ENCODE measurements at regions not wholly inside any gene's neighbourhood (a gene's known extent, or its start where the extent isn't known, plus 50 kb on each side); places are given as distances from the start of the nearest gene placed in this dataset.

DNA sequence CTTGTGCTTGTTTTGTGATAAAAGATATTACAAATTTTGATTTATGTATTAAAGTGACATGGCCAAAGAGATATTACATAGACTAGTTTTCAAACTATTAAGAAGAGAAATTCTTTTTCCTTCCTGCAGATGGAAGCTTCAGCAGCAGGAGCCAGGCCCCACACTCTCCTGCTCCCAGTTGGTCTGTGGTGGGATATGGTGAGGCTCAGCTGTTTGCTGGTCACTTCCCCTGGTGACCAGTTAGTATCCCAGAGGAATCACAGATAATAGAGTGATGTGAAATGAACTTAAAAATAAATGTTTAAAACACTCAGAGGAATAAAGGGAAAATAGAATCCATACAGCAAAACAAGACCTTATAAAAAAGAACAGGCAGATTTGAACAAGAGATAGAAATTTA, 154.7 kb downstream of the KTN1 start:
- no peak for DNase-seq (ENCODE audit: low read depth in 2 of 2)

DNA sequence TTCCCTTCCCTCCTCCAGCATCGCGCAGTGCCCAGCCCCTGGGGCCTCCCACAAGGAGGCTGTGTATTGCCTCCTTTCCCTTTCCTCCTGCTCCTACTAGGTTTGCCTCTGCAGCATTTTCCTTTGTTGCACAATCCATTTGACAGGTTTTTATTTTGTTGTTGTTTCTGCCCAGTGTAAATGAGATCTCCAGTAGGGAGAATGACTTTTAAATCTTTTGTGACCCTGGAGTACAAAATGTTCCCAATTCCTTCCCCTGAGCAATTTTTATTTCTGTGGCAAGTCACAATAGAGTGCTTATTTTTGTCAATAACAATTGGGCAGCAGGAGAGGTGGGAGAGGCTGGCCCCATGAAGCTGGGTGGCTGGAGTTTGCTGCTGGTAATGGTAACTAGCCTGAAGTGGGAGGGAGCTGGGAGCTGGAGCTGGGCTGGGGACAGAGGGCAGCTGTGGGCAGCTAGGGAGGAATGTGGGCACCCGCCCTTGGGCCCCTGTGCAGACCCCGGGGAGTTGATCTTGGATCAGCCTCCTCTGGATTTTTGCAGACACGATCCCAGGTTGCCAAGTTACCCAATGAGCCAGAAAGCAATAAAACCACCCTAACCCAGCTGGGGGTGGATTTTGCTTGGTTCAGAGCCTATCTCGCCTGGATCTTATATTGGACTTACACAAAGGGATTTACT, 160.1 kb downstream of the KTN1 start:
- DNase-seq (ENCODE audit: low read depth in 2 of 2): no peak

DNA sequence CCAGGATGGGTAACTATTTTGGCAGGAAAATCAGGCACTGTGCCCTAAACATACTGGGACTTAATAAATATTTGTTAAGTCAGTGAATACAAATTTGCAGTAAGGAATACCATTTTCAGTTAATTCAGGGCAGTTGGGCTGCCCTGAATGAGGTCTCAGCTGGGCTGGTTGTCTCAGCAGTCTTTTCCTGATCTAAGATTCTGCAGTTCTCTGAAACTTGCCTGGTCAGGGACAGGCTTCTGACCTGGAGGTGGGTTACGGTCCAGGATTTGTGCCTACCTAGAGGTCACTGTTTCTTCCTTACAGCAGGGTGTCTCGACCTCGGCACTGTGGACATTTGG, 160.6 kb downstream of the KTN1 start:
- DNase-seq (ENCODE audit: low read depth in 2 of 2): no peak

DNA sequence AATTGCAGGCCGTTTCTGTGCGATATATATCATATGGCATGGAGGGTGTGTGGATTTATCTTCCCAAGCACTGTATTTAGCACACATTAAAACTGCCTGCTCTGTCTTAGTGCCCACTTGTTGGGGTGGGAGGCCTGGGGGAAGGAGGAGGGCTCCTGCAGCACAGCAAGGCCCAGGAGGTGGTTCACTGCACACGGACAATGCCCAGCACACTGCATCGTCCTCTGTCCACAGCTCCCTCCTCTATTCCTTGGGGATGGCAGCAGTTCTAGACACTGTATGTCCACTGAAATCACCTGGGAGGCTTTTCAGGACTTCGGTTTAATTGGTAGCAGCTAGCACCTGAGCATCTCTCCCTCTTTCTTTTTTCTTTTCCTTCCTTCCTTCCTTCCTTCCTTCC, 161.2 kb downstream of the KTN1 start:
- DNase-seq (ENCODE audit: low read depth in 2 of 2): no peak

DNA sequence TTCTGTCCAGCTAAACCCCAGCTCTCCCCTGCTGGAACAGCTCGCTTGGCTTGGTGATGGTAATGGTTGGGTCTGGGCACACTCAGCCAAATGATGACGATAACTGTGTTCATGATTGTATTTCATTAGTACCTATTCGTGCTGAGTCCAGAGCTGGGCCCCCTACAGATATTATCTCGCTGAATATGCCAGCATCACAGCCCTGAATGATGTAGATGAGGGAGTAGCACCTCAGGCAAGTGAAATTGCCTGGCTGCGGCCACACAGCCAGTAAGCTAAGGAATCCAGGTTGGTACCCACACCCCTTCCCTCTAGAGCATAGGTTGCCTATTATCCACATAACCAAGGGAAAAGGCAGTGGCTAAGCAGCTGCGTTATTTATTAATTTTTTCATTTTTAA, 163.5 kb downstream of the KTN1 start:
- DNase-seq (ENCODE audit: low read depth in 2 of 2): no peak

DNA sequence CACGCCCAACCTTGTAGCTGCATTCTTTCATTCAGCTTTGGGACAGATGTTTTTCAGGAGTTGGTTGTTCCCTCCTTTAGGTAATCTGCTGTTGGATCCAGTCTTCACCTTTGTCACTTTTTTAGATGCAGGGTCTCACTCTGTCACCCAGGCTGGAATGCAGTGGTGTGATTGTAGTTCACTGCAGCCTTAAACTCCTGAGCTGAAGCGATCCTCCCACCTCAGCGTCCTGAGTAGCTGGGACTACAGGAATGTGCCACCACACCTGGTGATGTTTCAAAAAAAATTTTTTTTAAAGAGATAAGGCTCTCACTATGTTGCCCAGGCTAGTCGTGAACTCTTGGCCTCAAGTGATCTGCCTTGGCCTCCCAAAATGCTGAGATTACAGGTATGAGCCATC, 164.3 kb downstream of the KTN1 start:
- DNase-seq (ENCODE audit: low read depth in 2 of 2): no peak

DNA sequence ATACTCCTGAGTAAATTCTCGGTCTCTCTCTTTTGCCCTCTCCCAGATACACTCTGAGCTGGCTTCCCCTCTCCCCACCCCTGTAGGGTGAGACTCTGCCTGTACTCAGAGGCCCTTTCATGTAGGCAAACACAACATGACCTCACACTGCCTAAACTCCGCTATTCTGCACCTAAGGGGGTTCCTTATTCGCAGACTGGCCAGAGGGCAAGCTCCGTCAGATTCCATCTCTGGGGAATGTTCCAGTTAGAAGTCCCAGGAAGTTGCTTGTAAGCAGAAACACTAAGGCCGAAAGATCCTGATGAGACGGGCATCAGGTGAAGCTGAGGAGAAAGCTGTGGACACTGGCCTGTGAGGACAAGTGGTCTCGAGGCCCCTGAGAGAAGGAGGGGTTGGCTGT, 165.9 kb downstream of the KTN1 start:
- no peak for DNase-seq (ENCODE audit: low read depth in 2 of 2)

DNA sequence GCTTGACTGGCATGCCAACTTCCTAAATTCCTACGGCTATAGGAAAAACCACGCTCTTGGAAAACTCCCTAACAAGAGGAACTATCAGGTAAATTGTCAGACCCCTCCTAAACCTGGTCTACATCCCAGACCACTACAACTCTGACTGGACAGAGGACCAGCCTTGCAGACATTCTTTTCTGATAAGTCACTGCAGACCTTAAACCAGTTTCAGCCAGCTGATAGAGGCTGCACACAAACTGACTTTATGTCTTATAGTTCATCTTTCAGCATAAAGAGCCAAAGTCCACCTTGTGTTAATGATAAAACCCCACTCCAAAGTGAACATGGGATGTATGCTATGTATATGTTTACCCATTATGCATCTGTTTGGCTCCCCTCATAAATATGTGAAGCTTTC, 166.6 kb downstream of the KTN1 start:
- no peak for DNase-seq (ENCODE audit: low read depth in 2 of 2)

DNA sequence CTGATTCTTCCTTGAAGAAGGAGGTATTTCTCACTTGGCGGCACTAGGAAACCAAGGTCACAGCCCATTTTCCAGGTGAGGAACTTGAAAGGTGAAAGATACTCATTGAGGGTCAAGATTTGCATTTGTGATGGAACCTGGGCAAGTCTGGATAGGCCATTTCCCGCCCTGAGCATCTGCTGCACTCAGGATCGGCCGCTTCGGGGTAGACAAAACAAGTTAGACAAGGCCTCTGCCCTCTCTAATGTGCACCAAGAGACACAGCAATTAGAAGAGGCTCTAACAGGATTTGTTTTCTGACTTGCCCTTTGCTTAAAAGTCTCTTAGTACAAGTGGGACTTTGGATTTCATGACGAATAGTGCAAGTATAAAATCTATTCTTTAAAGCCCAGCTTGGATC, 167.2 kb downstream of the KTN1 start:
- no peak for DNase-seq (ENCODE audit: low read depth in 2 of 2)

DNA sequence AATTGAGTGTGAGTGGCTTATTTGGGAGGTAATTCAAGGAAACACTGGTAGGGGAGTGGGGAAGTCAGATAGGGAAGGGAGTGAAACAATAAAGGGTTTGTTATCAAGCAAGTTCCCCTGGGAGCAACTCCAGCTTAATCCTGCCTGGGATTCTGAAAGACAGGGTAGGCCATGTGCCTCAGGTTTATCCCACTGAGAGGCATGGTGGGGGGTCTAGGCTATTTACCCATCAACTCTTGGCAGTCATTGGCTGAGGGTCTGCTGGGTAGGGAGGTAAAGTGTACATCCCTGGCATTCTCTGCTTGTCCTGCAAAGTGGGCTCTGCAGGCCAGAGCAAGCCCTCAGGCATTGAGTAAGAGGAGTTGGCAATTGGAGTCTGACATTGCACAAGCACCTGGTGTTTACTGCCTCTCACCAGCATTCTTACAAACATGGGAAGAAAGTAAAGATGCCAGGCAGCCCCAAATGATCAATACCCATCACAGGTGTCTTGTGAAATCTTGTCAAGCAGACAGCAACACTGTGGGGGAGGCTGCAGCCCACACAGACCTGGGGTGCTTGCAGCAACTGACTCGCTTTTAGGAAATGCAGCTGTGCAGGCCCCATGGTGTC, 169.3 kb downstream of the KTN1 start:
- DNase-seq (ENCODE audit: low read depth in 2 of 2): no peak

DNA sequence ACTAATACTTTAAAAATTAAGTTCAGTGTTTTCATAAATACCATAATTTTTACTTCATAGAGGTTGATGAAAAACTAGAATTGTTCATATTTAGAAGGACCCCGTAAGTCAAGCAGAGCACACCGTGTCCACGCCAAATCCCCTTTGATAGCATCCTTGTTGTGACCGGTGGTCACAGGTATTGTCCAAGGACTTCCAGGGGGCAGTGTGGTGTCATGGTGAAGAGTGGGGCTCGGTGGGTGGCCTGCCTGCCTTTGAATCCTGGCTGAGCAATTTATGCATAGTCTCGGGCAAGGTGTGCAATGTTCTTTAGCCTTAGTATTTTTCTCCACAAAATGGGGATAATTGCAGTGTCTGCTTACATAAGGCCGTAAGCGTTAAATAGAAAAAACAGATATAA, 169.9 kb downstream of the KTN1 start:
- no peak for DNase-seq (ENCODE audit: low read depth in 2 of 2)

DNA sequence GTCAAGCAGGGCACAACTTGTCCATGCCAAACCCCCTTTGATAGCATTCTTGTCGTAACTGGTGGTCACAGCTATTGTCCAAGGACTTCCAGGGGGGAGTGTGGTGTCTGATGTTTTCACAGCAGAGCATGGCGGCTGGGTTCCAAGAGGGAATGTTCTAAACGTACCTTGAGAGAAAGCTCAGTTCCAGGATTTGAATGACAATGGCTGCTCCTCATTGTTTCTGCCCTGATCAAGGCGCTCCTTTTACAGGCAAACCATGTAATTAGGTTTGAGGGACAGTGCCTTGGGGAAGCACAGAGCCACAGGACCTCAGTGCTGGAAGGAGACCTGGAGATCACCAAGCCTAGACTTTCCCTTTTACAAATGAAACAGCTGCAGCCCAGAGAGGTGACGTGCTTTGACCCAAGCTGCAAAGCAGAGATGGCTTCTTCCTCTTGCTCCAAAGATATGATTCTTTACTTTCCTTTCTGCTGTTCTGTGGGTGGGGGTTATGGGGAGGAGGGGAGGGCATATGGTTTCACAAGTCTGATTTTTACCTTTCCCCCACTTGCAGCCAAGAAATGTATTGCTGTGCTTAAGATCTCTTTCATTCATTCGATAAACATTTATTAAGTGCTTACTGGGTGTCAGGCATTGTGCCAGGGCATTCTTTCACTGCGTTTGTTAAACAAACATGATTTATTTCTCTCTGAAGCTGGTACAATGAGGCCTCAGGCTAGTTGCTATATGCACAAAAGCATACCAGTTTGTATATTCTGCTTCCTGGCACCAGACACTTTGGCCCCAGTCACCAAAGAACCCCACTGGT, 172.8 kb downstream of the KTN1 start:
- DNase-seq (ENCODE audit: low read depth in 2 of 2): peak; percentile 47 to 91

DNA sequence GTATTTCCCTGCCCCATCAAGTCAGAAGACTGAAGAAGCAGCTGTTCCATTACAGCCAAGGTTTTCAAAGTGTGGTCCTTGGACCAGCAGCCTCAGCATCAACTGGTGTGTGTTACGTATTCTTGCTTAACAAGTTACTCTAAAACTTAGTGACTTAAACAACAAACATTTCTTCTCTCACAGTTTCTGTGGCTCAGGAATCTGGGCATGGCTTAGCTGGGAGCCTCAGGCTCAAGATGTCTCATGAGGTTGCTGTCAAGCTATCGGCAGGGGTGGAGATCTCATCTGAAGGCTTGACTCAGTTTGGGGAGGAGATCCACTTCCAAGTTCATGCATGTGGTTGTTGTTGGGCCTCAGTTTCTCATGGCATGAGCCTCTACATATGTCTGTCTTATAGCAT, 174.5 kb downstream of the KTN1 start:
- no peak for DNase-seq (ENCODE audit: low read depth in 2 of 2)

DNA sequence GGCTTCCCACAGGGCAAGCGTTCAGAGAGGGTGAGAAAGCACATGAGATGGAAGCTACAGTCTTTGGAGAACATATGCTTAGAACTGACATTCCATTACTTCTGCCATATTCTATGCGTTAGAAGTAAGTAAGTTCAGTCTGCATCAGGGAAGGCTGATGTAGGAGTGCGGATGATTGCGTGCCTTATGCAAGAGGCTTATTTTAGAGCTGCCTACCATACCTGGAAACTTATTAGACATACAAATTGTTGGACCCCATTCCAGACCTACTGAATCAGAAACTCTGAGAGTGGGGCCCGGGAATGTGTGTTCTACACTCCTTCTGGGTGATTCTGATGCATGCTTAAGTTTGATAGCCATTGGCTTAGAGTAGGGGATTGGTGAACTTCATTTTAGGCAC, 174.9 kb downstream of the KTN1 start:
- DNase-seq (ENCODE audit: low read depth in 2 of 2): no peak

DNA sequence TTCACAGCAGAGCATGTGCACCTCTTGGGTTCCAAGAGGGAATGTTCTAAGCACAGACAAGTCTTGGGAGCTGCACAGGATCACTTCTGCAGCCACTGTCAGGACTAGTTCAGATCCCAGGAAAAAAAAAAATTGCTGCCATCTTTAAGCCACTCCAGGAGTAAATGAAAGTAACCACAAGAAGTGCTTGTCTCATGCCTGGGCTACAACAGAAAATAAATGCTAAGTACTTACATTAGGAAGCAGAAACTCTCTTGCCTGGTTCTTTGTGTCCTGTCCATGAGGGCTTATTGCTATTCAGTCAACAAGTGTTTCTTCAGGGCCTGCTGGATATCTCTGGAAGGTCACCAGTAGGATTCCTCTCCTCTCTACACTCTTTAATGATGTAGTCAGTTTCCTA, 176.1 kb downstream of the KTN1 start:
- DNase-seq (ENCODE audit: low read depth in 2 of 2): no peak

DNA sequence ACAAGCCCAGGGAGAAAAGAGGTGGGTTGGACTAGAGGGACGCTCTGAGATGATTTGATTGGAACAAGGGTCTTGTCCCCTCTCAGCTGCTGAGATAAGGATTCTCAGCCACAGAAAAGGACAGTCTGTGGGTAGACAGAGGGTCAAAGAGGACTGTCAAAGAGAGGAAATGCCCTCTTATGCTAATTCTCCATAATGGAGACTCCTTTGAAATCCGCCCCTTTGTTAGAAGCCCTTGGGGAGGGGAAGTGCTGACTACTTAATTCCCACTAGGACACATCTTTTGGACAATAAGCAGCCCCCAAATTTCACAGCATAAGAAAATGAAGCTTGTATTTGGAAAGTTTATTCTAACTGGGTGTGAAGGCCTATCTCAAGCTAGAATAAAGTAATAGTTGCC, 176.6 kb downstream of the KTN1 start:
- no peak for DNase-seq (ENCODE audit: low read depth in 2 of 2)

DNA sequence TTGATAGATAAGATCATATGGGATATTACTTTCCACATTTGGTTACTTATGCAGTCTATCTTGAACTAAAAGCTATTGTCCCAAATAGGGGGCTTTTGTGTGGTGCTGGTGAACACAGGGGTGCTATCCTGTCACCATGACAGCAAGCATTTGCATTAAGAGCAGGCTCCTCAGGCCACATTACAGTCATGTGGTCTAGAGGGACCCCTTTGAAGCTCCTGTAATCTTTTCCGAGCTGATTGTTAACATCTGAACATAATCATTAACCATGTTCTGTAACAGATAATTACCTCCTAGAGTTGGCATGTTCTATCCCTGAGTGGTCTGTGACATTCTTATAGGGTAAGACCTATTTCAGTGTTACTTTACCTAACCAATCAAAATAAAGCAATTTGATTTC, 178.8 kb downstream of the KTN1 start:
- DNase-seq (ENCODE audit: low read depth in 2 of 2): no peak

DNA sequence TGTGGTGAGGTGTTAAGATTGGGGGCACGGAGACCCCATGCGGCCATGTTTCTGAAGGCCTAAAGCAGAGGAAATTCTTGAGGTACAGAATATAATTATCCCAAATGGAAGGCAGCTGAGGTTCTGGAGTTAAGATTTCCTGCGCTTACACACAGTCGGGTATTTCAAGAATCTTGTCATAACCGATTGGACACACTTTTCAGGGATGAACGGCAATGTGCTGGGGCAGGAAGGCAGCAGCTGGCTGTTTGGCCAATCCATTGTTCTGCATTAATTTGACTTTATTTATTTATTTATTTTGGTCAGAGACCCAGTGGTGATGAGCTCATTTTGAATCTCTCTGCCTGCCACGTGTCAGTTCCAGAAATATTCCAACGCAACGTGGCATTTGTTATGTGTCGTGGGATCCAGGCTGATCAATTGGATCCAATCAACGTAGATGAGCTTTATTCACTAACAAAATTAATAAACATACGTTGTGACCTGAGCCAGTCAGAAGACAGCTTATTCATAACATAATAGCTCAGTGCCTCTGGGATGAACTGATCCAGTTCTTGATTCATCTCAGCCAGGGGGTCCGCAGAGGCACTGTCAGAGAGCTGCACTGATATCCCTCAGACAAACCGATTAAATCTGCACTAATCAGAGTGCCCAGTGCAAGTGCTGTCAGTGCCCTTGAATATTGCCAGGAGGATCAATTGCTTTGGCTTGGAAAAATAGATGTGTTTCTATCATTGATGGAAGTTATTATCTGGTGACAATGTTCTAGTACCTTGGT, 181.0 kb downstream of the KTN1 start:
- no peak for DNase-seq (ENCODE audit: low read depth in 2 of 2)

DNA sequence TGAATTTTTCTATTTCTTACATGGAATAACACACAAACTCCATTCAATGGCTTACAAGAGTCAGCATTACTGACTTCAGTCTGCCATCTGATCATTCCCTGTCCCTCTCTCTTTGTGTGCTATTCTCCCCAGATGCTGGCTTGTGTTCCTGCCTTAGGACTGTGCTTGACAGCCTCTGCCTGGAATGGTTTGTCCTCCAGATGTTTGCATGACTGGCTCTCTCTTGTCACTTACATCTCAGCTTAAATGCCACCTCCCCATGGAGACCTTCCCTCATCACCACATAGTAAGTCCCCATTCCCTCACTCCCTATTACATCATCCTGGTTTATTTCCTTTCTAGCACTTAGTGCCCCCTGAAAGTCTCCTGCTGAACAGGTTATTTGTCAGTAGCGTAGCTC, 181.6 kb downstream of the KTN1 start:
- no peak for DNase-seq (ENCODE audit: low read depth in 2 of 2)

DNA sequence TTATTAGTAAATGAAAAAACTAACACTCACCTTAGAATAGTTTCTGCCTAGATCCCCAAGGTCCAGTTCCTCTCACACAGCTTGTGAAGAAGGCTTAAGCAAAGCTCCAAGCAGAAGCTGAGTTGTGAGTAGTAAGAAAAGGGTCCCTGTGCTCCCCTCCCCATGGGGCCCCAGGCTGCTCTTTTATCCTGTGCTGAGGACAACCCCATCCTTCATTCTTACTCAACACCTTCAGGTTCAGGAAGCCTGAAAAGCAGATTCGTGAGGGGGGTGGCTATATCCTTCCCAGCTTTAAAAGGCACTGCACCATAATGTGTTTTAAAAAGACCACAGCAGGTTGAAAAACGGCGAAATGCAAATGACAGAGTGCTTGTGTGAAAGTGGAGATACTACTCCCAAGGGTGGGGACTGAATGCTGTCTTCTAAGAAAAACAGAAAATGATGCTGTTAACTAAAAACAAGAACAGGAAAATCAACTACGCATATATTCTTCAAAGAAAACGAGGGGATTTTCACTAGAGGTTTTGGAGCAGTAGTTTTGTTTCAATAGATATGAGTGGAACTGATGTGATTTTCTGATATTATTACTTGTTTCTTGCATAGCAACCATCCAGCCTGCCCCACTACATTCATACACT, 182.7 kb downstream of the KTN1 start:
- DNase-seq (ENCODE audit: low read depth in 2 of 2): no peak

DNA sequence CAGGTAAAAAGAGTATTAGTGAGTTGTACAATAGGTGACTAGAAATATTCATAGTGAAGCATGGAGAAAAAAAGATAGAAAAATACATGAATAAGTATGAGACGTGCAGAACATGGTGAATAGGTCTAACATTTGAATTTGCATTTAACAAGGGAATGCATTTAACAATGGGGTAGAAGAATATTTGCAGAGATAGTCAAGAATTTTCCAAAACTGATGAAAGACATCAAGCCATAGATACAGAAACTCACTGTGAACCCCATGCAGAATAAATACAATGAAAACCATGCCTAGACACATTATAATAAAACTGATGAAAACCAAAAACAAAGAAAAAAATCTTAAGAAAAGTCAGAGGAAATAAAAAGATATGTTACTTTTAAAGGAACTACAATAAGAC, 184.8 kb downstream of the KTN1 start:
- no peak for DNase-seq (ENCODE audit: low read depth in 2 of 2)

DNA sequence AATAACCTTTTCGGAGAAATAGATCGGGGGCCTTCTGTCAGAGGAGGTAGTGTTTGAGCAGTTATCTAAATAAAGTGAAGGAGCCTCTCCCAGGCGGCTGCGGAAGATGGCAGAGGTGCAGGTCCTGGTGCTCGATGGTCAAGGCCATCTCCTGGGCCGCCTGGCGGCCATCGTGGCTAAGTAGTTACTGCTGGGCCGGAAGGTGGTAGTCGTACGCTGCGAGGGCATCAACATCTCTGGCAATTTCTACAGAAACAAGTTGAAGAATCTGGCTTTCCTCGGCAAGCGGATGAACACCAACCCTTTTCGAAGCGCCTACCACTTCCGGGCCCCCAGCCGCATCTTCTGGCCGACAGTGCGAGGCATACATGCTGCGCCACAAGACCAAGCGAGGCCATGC, 186.1 kb downstream of the KTN1 start:
- DNase-seq (ENCODE audit: low read depth in 2 of 2): no peak

All from dermis microvascular lymphatic vessel endothelial cell (primary cell).